Mesendoderm (in vitro differentiated cells): ENCODE measurements at regions not wholly inside any gene's neighbourhood (a gene's known extent, or its start where the extent isn't known, plus 50 kb on each side); places are given as distances from the start of the nearest gene placed in this dataset.

Source experiments
- DNase-seq: peaks from one replicate; pipeline ENCODE4 v3.0.0; 2013
- H2AK5ac ChIP-seq: 2 replicates; pipeline ENCODE4 v1.6.1; 2013; ENCODE audit warnings: low read length, inconsistent platforms
- H2BK120ac ChIP-seq: 2 replicates; pipeline ENCODE4 v1.6.1; 2013; ENCODE audit warnings: low read depth, mild to moderate bottlenecking, low read length, moderate library complexity, mixed read lengths
- H2BK15ac ChIP-seq: replicated peaks from 2 replicates; pipeline ENCODE4 v1.6.1; 2013; ENCODE audit warnings: low read depth, mild to moderate bottlenecking, moderate library complexity
- H2BK5ac ChIP-seq: 2 replicates; pipeline ENCODE4 v1.6.1; 2013; ENCODE audit warnings: low read length, inconsistent platforms
- H3K18ac ChIP-seq: 2 replicates; pipeline ENCODE4 v1.6.1; 2013; ENCODE audit warnings: mild to moderate bottlenecking, low read length, mixed read lengths
- H3K23ac ChIP-seq: one replicate; pipeline ENCODE4 v1.6.1; 2013; ENCODE audit warnings: low read length
- H3K27ac ChIP-seq: 2 replicates; pipeline ENCODE4 v1.5.1; 2013; ENCODE audit warnings: low read depth, mild to moderate bottlenecking, inconsistent platforms, low read length, moderate library complexity
- H3K27me3 ChIP-seq: 2 replicates; pipeline ENCODE4 v1.6.1; 2013; ENCODE audit warnings: low read length, control low read depth, mild to moderate bottlenecking, inconsistent platforms; ENCODE audit not compliant: insufficient read depth, poor library complexity
- H3K36me3 ChIP-seq: 2 replicates; pipeline ENCODE4 v1.6.1; 2013; ENCODE audit warnings: low read length, inconsistent platforms; ENCODE audit not compliant: control insufficient read depth, insufficient read depth
- H3K4ac ChIP-seq: one replicate; pipeline ENCODE4 v1.6.1; 2013; ENCODE audit warnings: low read depth, mild to moderate bottlenecking, low read length, moderate library complexity
- H3K4me1 ChIP-seq: 2 replicates; pipeline ENCODE4 v1.6.1; 2013; ENCODE audit warnings: low read depth, low read length, inconsistent platforms; ENCODE audit not compliant: control insufficient read depth
- H3K4me2 ChIP-seq: 2 replicates; pipeline ENCODE4 v1.6.1; 2013; ENCODE audit warnings: low read length
- H3K4me3 ChIP-seq: 2 replicates; pipeline ENCODE4 v1.5.1; 2013; ENCODE audit warnings: mild to moderate bottlenecking, low read length
- H3K56ac ChIP-seq: one replicate; pipeline ENCODE4 v1.6.1; 2013; ENCODE audit warnings: low read length
- H3K79me1 ChIP-seq: 2 replicates; pipeline ENCODE4 v1.6.1; 2013; ENCODE audit warnings: low read length, inconsistent platforms
- H3K79me2 ChIP-seq: 2 replicates; pipeline ENCODE4 v1.6.1; 2013; ENCODE audit warnings: mild to moderate bottlenecking, low read length; ENCODE audit not compliant: control insufficient read depth, insufficient read depth
- H3K9ac ChIP-seq: 2 replicates; pipeline ENCODE4 v1.6.1; 2013; ENCODE audit warnings: low read length, inconsistent platforms
- H4K5ac ChIP-seq: one replicate; pipeline ENCODE4 v1.6.1; 2013; ENCODE audit warnings: low read length
- H4K8ac ChIP-seq: one replicate; pipeline ENCODE4 v1.6.1; 2013; ENCODE audit warnings: low read depth, mild to moderate bottlenecking, control low read depth, low read length, moderate library complexity
- WGBS: extraction: QIAGEN DNeasy Blood & Tissue Kit; methylation state at CpG from one replicate; pipeline ENCODE4 v1.1.7; 2013; ENCODE audit warnings: low lambda C conversion rate, missing lambda C conversion rate; ENCODE audit not compliant: insufficient coverage; ENCODE audit errors: extremely low coverage; 5-methylcytosine and 5-hydroxymethylcytosine counted together

- Histone ChIP-seq H3K27ac (no peak overlapping the region), H3K4ac (no peak overlapping the region), H2BK15ac (no peak overlapping the region), H3K79me1 (no peaks in the 10 kb centered on the region), H4K5ac (no peak overlapping the region), H4K8ac (no peak overlapping the region), H3K36me3 (no peaks in the 10 kb centered on the region), H3K56ac (no peak overlapping the region), H3K4me3 (no peak overlapping the region), H3K27me3 (no peaks in the 10 kb centered on the region), H2AK5ac (no peak overlapping the region), H2BK5ac (no peak overlapping the region), H3K23ac (no peak overlapping the region), H2BK120ac (no peak overlapping the region), H3K79me2 (no peaks in the 10 kb centered on the region), H3K9ac (no peak overlapping the region), H3K4me1 (no peaks in the 10 kb centered on the region), H3K18ac (no peak overlapping the region), H3K4me2 (no peak overlapping the region)
- WGBS: no CpG with 5 or more reads among the region's 6 CpGs
- DNase-seq: no peak
Observed at GRCh38 chr2:175353275-175353674, 171.8 kb upstream of the ATP5MC3 start.

- Histone ChIP-seq H2BK5ac (no peak overlapping the region), H3K4ac (no peak overlapping the region), H3K27me3 (no peaks in the 10 kb centered on the region), H3K4me1 (no peaks in the 10 kb centered on the region), H4K8ac (no peak overlapping the region), H2BK15ac (no peak overlapping the region), H3K79me2 (no peaks in the 10 kb centered on the region), H2BK120ac (no peak overlapping the region), H3K27ac (no peak overlapping the region), H3K79me1 (no peaks in the 10 kb centered on the region), H3K23ac (no peak overlapping the region), H3K56ac (no peak overlapping the region), H2AK5ac (no peak overlapping the region), H3K36me3 (no peaks in the 10 kb centered on the region), H3K4me2 (no peak overlapping the region), H3K18ac (no peak overlapping the region), H3K9ac (no peak overlapping the region), H3K4me3 (no peak overlapping the region), H4K5ac (no peak overlapping the region)
- DNase-seq: no peak
- no CpG with 5 or more reads among the region's 2 CpGs for WGBS
Observed at GRCh38 chr2:175351512-175351911, 170.0 kb upstream of the ATP5MC3 start.

- Histone ChIP-seq H3K27me3 (no peaks in the 10 kb centered on the region), H3K56ac (no peak overlapping the region), H3K79me2 (no peaks in the 10 kb centered on the region), H3K4me2 (no peak overlapping the region), H2BK5ac (no peak overlapping the region), H4K5ac (no peak overlapping the region), H2BK120ac (no peak overlapping the region), H3K9ac (no peak overlapping the region), H3K36me3 (no peaks in the 10 kb centered on the region), H3K4me3 (no peak overlapping the region), H2BK15ac (no peak overlapping the region), H3K4ac (no peak overlapping the region), H3K18ac (no peak overlapping the region), H4K8ac (no peak overlapping the region), H2AK5ac (no peak overlapping the region), H3K4me1 (no peaks in the 10 kb centered on the region), H3K27ac (no peak overlapping the region), H3K79me1 (no peaks in the 10 kb centered on the region), H3K23ac (no peak overlapping the region)
- no peak for DNase-seq
- WGBS: no CpG with 5 or more reads among the region's 5 CpGs
Observed at GRCh38 chr2:175350105-175350504, 168.6 kb upstream of the ATP5MC3 start.

- Histone ChIP-seq H3K9ac (no peak overlapping the region), H4K8ac (no peak overlapping the region), H2BK120ac (no peak overlapping the region), H3K79me1 (no peaks in the 10 kb centered on the region), H3K36me3 (no peaks in the 10 kb centered on the region), H3K79me2 (no peaks in the 10 kb centered on the region), H3K27ac (no peak overlapping the region), H3K4me1 (no peaks in the 10 kb centered on the region), H2AK5ac (no peak overlapping the region), H3K4me2 (no peak overlapping the region), H3K18ac (no peak overlapping the region), H3K27me3 (no peaks in the 10 kb centered on the region), H3K4me3 (no peak overlapping the region), H4K5ac (no peak overlapping the region), H2BK15ac (no peak overlapping the region), H3K56ac (no peak overlapping the region), H2BK5ac (no peak overlapping the region), H3K23ac (no peak overlapping the region), H3K4ac (no peak overlapping the region)
- DNase-seq: no peak
Observed at GRCh38 chr2:175342085-175342484, 160.6 kb upstream of the ATP5MC3 start.

- no peaks in the 10 kb centered on the region for H3K4me1 ChIP-seq
- no peak overlapping the region for H2BK120ac ChIP-seq
- no peaks in the 10 kb centered on the region for H3K27me3 ChIP-seq
- H3K79me1 ChIP-seq: no peaks in the 10 kb centered on the region
- no peak overlapping the region for H3K27ac ChIP-seq
- H3K18ac ChIP-seq: no peak overlapping the region
- no peaks in the 10 kb centered on the region for H3K79me2 ChIP-seq
- no peak overlapping the region for H2BK5ac ChIP-seq
- H3K23ac ChIP-seq: no peak overlapping the region
- no peak overlapping the region for H3K56ac ChIP-seq
- H2AK5ac ChIP-seq: no peak overlapping the region
- no peak overlapping the region for H2BK15ac ChIP-seq
- H3K36me3 ChIP-seq: no peaks in the 10 kb centered on the region
- no peak for DNase-seq
- H3K4me2 ChIP-seq: no peak overlapping the region
- H3K4ac ChIP-seq: no peak overlapping the region
- no peak overlapping the region for H3K4me3 ChIP-seq
- H4K5ac ChIP-seq: no peak overlapping the region
- no CpG with 5 or more reads among the region's 3 CpGs for whole genome bisulfite sequencing
- H3K9ac ChIP-seq: no peak overlapping the region
- no peak overlapping the region for H4K8ac ChIP-seq
Observed at GRCh38 chr2:175330195-175330594, 148.7 kb upstream of the ATP5MC3 start.

GRCh38 chr2:175326801-175327200 is 145.3 kb upstream of the ATP5MC3 start:
- no peaks in the 10 kb centered on the region for H3K4me1 ChIP-seq
- H2AK5ac ChIP-seq: no peak overlapping the region
- no peak for DNase-seq
- no peak overlapping the region for H3K4me2 ChIP-seq
- H3K56ac ChIP-seq: no peak overlapping the region
- H3K79me2 ChIP-seq: no peaks in the 10 kb centered on the region
- H3K79me1 ChIP-seq: no peaks in the 10 kb centered on the region
- no peak overlapping the region for H4K8ac ChIP-seq
- no peaks in the 10 kb centered on the region for H3K27me3 ChIP-seq
- H3K23ac ChIP-seq: no peak overlapping the region
- H3K4me3 ChIP-seq: no peak overlapping the region
- H3K18ac ChIP-seq: no peak overlapping the region
- 100% methylated on average over 2 of the region's 3 CpGs for WGBS
- H3K27ac ChIP-seq: no peak overlapping the region
- no peak overlapping the region for H2BK5ac ChIP-seq
- H2BK15ac ChIP-seq: no peak overlapping the region
- no peak overlapping the region for H3K4ac ChIP-seq
- no peak overlapping the region for H4K5ac ChIP-seq
- no peak overlapping the region for H2BK120ac ChIP-seq
- H3K36me3 ChIP-seq: no peaks in the 10 kb centered on the region
- H3K9ac ChIP-seq: no peak overlapping the region
